K562 (cell line): ENCODE measurements at regions not wholly inside any gene's neighbourhood (a gene's known extent, or its start where the extent isn't known, plus 50 kb on each side); places are given as distances from the start of the nearest gene placed in this dataset.

Experiments
- ATAC-seq: fragments of 200-7000 bp; cut with Tn5 transposase; 3 replicates; pipeline ENCODE4 v1.9.1; 2020; ENCODE audit warnings: moderate library complexity
- BruUV-seq: library from RNA; stranded (reverse); fragments of 400-500 nt; replicated peaks from 2 replicates; lab custom pipeline; 2021; lab: Mats Ljungman, UMichigan
- CTCF ChIA-PET: fragments of 300-600 bp; formaldehyde crosslinking; extraction: SDS; loops from one replicate; lab custom pipeline; 2021; ENCODE audit warnings: low intra/inter-chr PET ratio; lab: Yijun Ruan, JAX
- POLR2A ChIA-PET: fragments of 300-600, 350-650 bp; sonication (Branson Sonifier 250); formaldehyde crosslinking; extraction: SDS; loops from one replicate; lab custom pipeline; 2021; ENCODE audit warnings: antibody characterized with exemption, inconsistent platforms; lab: Yijun Ruan, JAX
- DNase-seq, 4 experiments: peaks; one replicate each; pipeline versions ENCODE4 v3.0.0 to v3.0.0-alpha.2; 2011 to 2018; ENCODE audit warnings: low spot score in 3 of 4, mixed read lengths in 3 of 4; ENCODE audit errors: extremely low read depth in 1 of 4
- FAIRE-seq: peaks from 2 replicates; lab custom pipeline; 2011; peaks lifted over from hg19 to GRCh38; lab: Jason Lieb, UNC
- H2AFZ ChIP-seq: 2 replicates; pipeline ENCODE4 v1.6.0; 2011; ENCODE audit warnings: low read depth, low read length, control low read depth, inconsistent platforms
- H3K27ac ChIP-seq: fragments of 200-600 bp; 3 replicates; pipeline ENCODE4 v1.8.0; 2011; ENCODE audit warnings: low read depth, mild to moderate bottlenecking, control low read depth, inconsistent platforms, low read length, moderate library complexity, mixed read lengths; ENCODE audit errors: extremely low read depth
- H3K27me3 ChIP-seq, 2 experiments: fragments of 300-600 bp in 1 of 2; 2 replicates in 1 of 2; 3 replicates in 1 of 2; pipeline versions ENCODE4 v1.6.0 to v1.8.0; 2011; ENCODE audit warnings: inconsistent platforms in 2 of 2, low read length in 2 of 2, mild to moderate bottlenecking in 1 of 2, mixed read lengths in 1 of 2, moderate library complexity in 1 of 2; ENCODE audit not compliant: control insufficient read depth in 2 of 2, insufficient read depth in 2 of 2
- H3K36me3 ChIP-seq: fragments of 300-600 bp; 3 replicates; pipeline ENCODE4 v1.8.0; 2011; ENCODE audit warnings: mild to moderate bottlenecking, low read length, inconsistent platforms; ENCODE audit not compliant: control insufficient read depth, insufficient read depth
- H3K4me1 ChIP-seq, 2 experiments: fragments of 200-600 bp in 1 of 2; replicated peaks in 1 of 2; 2 replicates in 1 of 2; 3 replicates in 1 of 2; pipeline versions ENCODE4 v1.5.1 to v1.8.0; 2011; ENCODE audit warnings: inconsistent platforms in 2 of 2, low read length in 2 of 2, mild to moderate bottlenecking in 1 of 2, mixed read lengths in 1 of 2, moderate library complexity in 1 of 2; ENCODE audit not compliant: control insufficient read depth in 2 of 2, insufficient read depth in 2 of 2
- H3K4me2 ChIP-seq: 2 replicates; pipeline ENCODE4 v1.6.1; 2011; ENCODE audit warnings: low read length, control low read depth, inconsistent platforms, mixed read lengths; ENCODE audit not compliant: insufficient read depth
- H3K4me3 ChIP-seq: fragments of 200-600 bp; sonication (generic), shearing (Covaris generic); 2 replicates; pipeline ENCODE4 v1.5.1; 2016; ENCODE audit warnings: control low read depth, inconsistent platforms
- H3K79me2 ChIP-seq: fragments of 200-600 bp; 3 replicates; pipeline ENCODE4 v1.8.0; 2011; ENCODE audit warnings: low read length, inconsistent platforms; ENCODE audit not compliant: control insufficient read depth, insufficient read depth
- H3K9ac ChIP-seq, 2 experiments: 2 replicates each; pipeline versions ENCODE4 v1.6.0 to v1.6.1; 2011; ENCODE audit warnings: low read depth in 2 of 2, low read length in 2 of 2, control low read depth in 1 of 2, inconsistent platforms in 1 of 2, mild to moderate bottlenecking in 1 of 2, mixed read lengths in 1 of 2; ENCODE audit not compliant: insufficient read depth in 1 of 2
- H3K9me1 ChIP-seq: one replicate; pipeline ENCODE4 v1.6.0; 2011; ENCODE audit warnings: inconsistent platforms, mild to moderate bottlenecking, low read length, moderate library complexity; ENCODE audit not compliant: control insufficient read depth, insufficient read depth
- H3K9me3 ChIP-seq: replicated peaks from 2 replicates; pipeline ENCODE4 v1.5.1; 2011; ENCODE audit warnings: low read depth, low read length, inconsistent platforms; ENCODE audit not compliant: control insufficient read depth, insufficient read depth
- H4K20me1 ChIP-seq: replicated peaks from 2 replicates; pipeline ENCODE4 v1.6.1; 2011; ENCODE audit warnings: low read length, inconsistent platforms, mixed read lengths; ENCODE audit not compliant: control insufficient read depth, insufficient read depth
- BHLHE40 ChIP-seq: IDR thresholded peaks from 2 replicates; pipeline ENCODE4 v1.6.1; 2011; ENCODE audit warnings: low read length, improper control_type of control experiment
- CBFB ChIP-seq: sonication (generic); formaldehyde crosslinking; IDR thresholded peaks from 2 replicates; pipeline ENCODE4 v1.4.0; 2020; ENCODE audit warnings: mild to moderate bottlenecking, missing genetic modification reagents
- CHCHD3 ChIP-seq: fragments of 250-450 bp; sonication (Bioruptor Pico); IDR thresholded peaks from 2 replicates; pipeline ENCODE4 v2.1.2; 2022; ENCODE audit warnings: mild to moderate bottlenecking
- FUS ChIP-seq: fragments of 200-400 bp; formaldehyde crosslinking; optimal IDR thresholded peaks from 2 replicates; pipeline ENCODE3; 2017; ENCODE audit warnings: low read depth, low read length
- GTF2F1 ChIP-seq: IDR thresholded peaks from 2 replicates; pipeline ENCODE4 v1.6.1; 2011; ENCODE audit warnings: low read depth, low read length, improper control_type of control experiment
- MBD2 ChIP-seq: sonication (generic); IDR thresholded peaks from 2 replicates; pipeline ENCODE4 v1.6.1; 2016; ENCODE audit warnings: low read depth, borderline replicate concordance
- NONO ChIP-seq, 2 experiments: fragments of 200-400 bp in 1 of 2; fragments of 450-650 bp in 1 of 2; formaldehyde crosslinking in 1 of 2; IDR thresholded peaks; 2 replicates each; pipeline ENCODE4 v1.6.1; 2017; ENCODE audit warnings: low read depth in 2 of 2, mild to moderate bottlenecking in 2 of 2, moderate library complexity in 2 of 2, low read length in 1 of 2
- PHF20 ChIP-seq: fragments of 450-650 bp; IDR thresholded peaks from 2 replicates; pipeline ENCODE4 v1.6.1; 2018; ENCODE audit not compliant: partially characterized antibody
- PHF21A ChIP-seq: fragments of 450-650 bp; IDR thresholded peaks from 2 replicates; pipeline ENCODE4 v1.6.1; 2017; ENCODE audit warnings: low read depth, borderline replicate concordance
- RAD21 ChIP-seq, 2 experiments: fragments of 250-450 bp in 1 of 2; fragments of 450-650 bp in 1 of 2; sonication (Bioruptor Pico) in 1 of 2; formaldehyde crosslinking in 1 of 2; IDR thresholded peaks in 1 of 2; conservative IDR thresholded peaks in 1 of 2; 2 replicates each; pipeline versions ENCODE4 v1.4.0 to v1.8.0; 2020 to 2022; ENCODE audit warnings: mild to moderate bottlenecking in 2 of 2, moderate library complexity in 1 of 2
- RBM15 ChIP-seq: fragments of 200-400 bp; formaldehyde crosslinking; IDR thresholded peaks from 2 replicates; pipeline ENCODE4 v1.6.1; 2018; ENCODE audit warnings: mild to moderate bottlenecking, low read length, moderate library complexity; ENCODE audit not compliant: insufficient read depth
- TAF7 ChIP-seq: fragments of 450-650 bp; IDR thresholded peaks from 2 replicates; pipeline ENCODE4 v1.6.1; 2016; ENCODE audit warnings: missing genetic modification characterization, missing compliant biosample characterization
- in situ Hi-C: fragments of 300-500 bp; cut with MboI; formaldehyde crosslinking; loops from 4 replicates; pipeline ENCODE4 v1.15.0; 2018; ENCODE audit warnings: inconsistent platforms, mixed read lengths
- intact Hi-C: fragments of 100-400 bp; cut with micrococcal nuclease; formaldehyde crosslinking; loops from 2 replicates; pipeline ENCODE4 v1.14.2; 2022
- TF ChIP-seq, protein P1 (sequence below): fragments of 450-650 bp; IDR thresholded peaks from 2 replicates; pipeline ENCODE4 v1.6.1; 2018; ENCODE audit warnings: mild to moderate bottlenecking, low read depth; ENCODE audit not compliant: partially characterized antibody
- TF ChIP-seq, protein P2 (sequence below): fragments of 450-650 bp; IDR thresholded peaks from 2 replicates; pipeline ENCODE4 v1.6.1; 2016; ENCODE audit warnings: low read depth, mild to moderate bottlenecking, moderate library complexity

DNA sequence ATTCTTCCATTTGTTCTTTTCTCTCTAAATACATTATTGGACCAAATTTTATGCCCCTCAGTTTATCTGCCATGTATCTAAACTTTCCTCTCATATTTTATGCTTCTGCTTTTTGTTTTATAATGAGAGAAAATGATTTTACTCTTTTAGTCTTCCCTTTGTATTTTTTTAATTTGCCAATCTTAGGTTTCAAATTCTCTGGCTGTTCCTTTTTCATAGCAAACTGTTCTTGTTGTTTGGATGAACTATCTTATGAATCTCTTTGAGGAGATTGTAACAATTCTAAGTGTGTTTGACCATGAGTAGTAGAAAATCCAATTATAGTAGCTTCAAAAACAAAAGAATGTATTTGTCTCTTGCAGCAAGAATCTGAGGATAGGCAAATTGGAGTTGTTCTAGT is 290.5 kb downstream of the NDFIP2 start:
- no peak for FAIRE-seq
- H3K79me2 ChIP-seq, result no peaks in the 10 kb centered on the region
- no peak for DNase-seq
- intact Hi-C loops, result no loop called here
- no peaks in the 10 kb centered on the region for H4K20me1 ChIP-seq
- BruUV-seq, result no TSS peak
- H3K36me3 ChIP-seq, result no peaks in the 10 kb centered on the region
- H3K4me1 ChIP-seq, result no peaks in the 10 kb centered on the region
- in situ Hi-C loops, result no loop called here
- TF ChIP-seq PHF21A (no peak), TAF7 (tag) (no peak), BHLHE40 (no peak), PHF20 (no peak), CBFB (CRISPR knock-in tag) (no peak), CHCHD3 (CRISPR knock-in tag) (no peak), GTF2F1 (no peak), RBM15 (no peak), RAD21 (CRISPR knock-in tag; conservative IDR thresholded peaks at IDR 0.05 in 1 of 2, IDR thresholded peaks at IDR 0.05 in 1 of 2) (no peak), NONO (IDR thresholded peaks at IDR 0.05; ENCODE audit: low read depth in 2 of 2, low read length in 1 of 2) (no peak), FUS (no peak), MBD2 (no peak)
- TF ChIP-seq, protein P1, sequence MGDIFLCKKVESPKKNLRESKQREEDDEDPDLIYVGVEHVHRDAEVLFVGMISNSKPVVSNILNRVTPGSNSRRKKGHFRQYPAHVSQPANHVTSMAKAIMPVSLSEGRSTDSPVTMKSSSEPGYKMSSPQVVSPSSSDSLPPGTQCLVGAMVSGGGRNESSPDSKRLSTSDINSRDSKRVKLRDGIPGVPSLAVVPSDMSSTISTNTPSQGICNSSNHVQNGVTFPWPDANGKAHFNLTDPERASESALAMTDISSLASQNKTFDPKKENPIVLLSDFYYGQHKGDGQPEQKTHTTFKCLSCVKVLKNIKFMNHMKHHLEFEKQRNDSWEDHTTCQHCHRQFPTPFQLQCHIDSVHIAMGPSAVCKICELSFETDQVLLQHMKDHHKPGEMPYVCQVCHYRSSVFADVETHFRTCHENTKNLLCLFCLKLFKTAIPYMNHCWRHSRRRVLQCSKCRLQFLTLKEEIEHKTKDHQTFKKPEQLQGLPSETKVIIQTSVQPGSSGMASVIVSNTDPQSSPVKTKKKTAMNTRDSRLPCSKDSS, result no peak
- TF ChIP-seq, protein P2, sequence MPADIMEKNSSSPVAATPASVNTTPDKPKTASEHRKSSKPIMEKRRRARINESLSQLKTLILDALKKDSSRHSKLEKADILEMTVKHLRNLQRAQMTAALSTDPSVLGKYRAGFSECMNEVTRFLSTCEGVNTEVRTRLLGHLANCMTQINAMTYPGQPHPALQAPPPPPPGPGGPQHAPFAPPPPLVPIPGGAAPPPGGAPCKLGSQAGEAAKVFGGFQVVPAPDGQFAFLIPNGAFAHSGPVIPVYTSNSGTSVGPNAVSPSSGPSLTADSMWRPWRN, result no peak
- H3K4me2 ChIP-seq, result no peak overlapping the region
- H3K9ac ChIP-seq, result no peak overlapping the region
- H3K4me3 ChIP-seq, result no peak overlapping the region
- no peak for ATAC-seq
- no peaks in the 10 kb centered on the region; the same call in 1 of the 2 replicates for H3K9me3 ChIP-seq
- CTCF ChIA-PET, result no interaction called here
- H2AFZ ChIP-seq, result no peak overlapping the region
- no peaks in the 10 kb centered on the region for H3K27me3 ChIP-seq
- POLR2A ChIA-PET, result interaction anchor here (0.6 kb wide), 1 partner anchor 673 kb away, joined by 3 read pairs; no protein-coding TSS in a partner anchor
- H3K27ac ChIP-seq, result no peak overlapping the region
- H3K9me1 ChIP-seq, result no peaks in the 10 kb centered on the region
